Upper lobe of right lung (tissue), 1 donor: ENCODE measurements at regions not wholly inside any gene's neighbourhood (a gene's known extent, or its start where the extent isn't known, plus 50 kb on each side); places are given as distances from the start of the nearest gene placed in this dataset.
A peak's percentile ranks its signal among the peaks of the same experiment; 100 is the strongest.

Experiments used
- ATAC-seq: fragments of 200-7000 bp; cut with Tn5 transposase; one replicate; pipeline ENCODE4 v1.9.1; 2020; ENCODE audit warnings: mild to moderate bottlenecking, moderate library complexity
- DNase-seq: peaks from one replicate; pipeline ENCODE4 v3.0.0-alpha.2; 2020
- H3K27ac ChIP-seq: fragments of 200-600 bp; one replicate; pipeline ENCODE4 v1.8.0; 2022
- H3K27me3 ChIP-seq: fragments of 200-600 bp; one replicate; pipeline ENCODE4 v1.8.0; 2022; ENCODE audit warnings: mild to moderate bottlenecking
- H3K36me3 ChIP-seq: fragments of 200-600 bp; one replicate; pipeline ENCODE4 v1.8.0; 2022
- H3K4me1 ChIP-seq: fragments of 200-600 bp; one replicate; pipeline ENCODE4 v1.8.0; 2022
- H3K4me3 ChIP-seq: fragments of 200-600 bp; one replicate; pipeline ENCODE4 v1.8.0; 2022; ENCODE audit warnings: mild to moderate bottlenecking
- H3K9me3 ChIP-seq: fragments of 200-600 bp; one replicate; pipeline ENCODE4 v1.8.0; 2022
- CTCF ChIP-seq: fragments of 200-600 bp; IDR thresholded peaks from one replicate; pipeline ENCODE4 v1.8.0; 2022; ENCODE audit warnings: antibody characterized with exemption
- intact Hi-C: fragments of 100-400 bp; cut with DNase I; formaldehyde crosslinking; loops from one replicate; pipeline ENCODE4 v1.11.0; 2022
- donor health status: DM: no; HTN: yes; CAD: no; lungs with severe emphysema.

- H3K4me1 ChIP-seq: peaks cover 4% of the 10 kb centered on the region
- no peak overlapping the region for H3K27ac ChIP-seq
- no peak for TF ChIP-seq CTCF
- H3K27me3 ChIP-seq: no peaks in the 10 kb centered on the region
- no peak overlapping the region for H3K4me3 ChIP-seq
- intact Hi-C loops: no loop called here
- H3K9me3 ChIP-seq: no peaks in the 10 kb centered on the region
- DNase-seq (no peak), ATAC-seq (no peak)
- no peaks in the 10 kb centered on the region for H3K36me3 ChIP-seq
Observed at GRCh38 chr2:55106148-55106547, 55.9 kb upstream of the RTN4 start.

- Histone ChIP-seq H3K27me3 (no peaks in the 10 kb centered on the region), H3K4me3 (no peak overlapping the region), H3K27ac (no peak overlapping the region), H3K4me1 (peaks cover 11% of the 10 kb centered on the region), H3K36me3 (no peaks in the 10 kb centered on the region), H3K9me3 (no peaks in the 10 kb centered on the region)
- ATAC-seq (no peak), DNase-seq (no peak)
- no peak for TF ChIP-seq CTCF
- intact Hi-C loops: no loop called here
Observed at GRCh38 chr2:55105456-55105855, 55.2 kb upstream of the RTN4 start.

- intact Hi-C loops: no loop called here
- Histone ChIP-seq H3K27me3 (no peaks in the 10 kb centered on the region), H3K27ac (no peak overlapping the region), H3K4me3 (no peak overlapping the region), H3K4me1 (peaks cover 26% of the 10 kb centered on the region), H3K9me3 (no peaks in the 10 kb centered on the region), H3K36me3 (no peaks in the 10 kb centered on the region)
- ATAC-seq: no peak
- no peak for TF ChIP-seq CTCF
- no peak for DNase-seq
Observed at GRCh38 chr2:55103046-55103445, 52.8 kb upstream of the RTN4 start.

- H3K9me3 ChIP-seq: no peaks in the 10 kb centered on the region
- DNase-seq: no peak
- H3K4me3 ChIP-seq: no peak overlapping the region
- intact Hi-C loops: no loop called here
- peak overlapping the region; percentile 28 for H3K27ac ChIP-seq
- TF ChIP-seq CTCF: no peak
- H3K4me1 ChIP-seq: peaks cover 34% of the 10 kb centered on the region
- no peak for ATAC-seq
- H3K36me3 ChIP-seq: no peaks in the 10 kb centered on the region
- H3K27me3 ChIP-seq: no peaks in the 10 kb centered on the region
Observed at GRCh38 chr2:55102056-55102812, 52.0 kb upstream of the RTN4 start.

- Histone ChIP-seq H3K4me1 (peaks cover 42% of the 10 kb centered on the region), H3K9me3 (no peaks in the 10 kb centered on the region), H3K27ac (no peak overlapping the region), H3K4me3 (no peak overlapping the region), H3K27me3 (no peaks in the 10 kb centered on the region), H3K36me3 (no peaks in the 10 kb centered on the region)
- no peak for ATAC-seq
- no peak for DNase-seq
- intact Hi-C loops: no loop called here
- no peak for TF ChIP-seq CTCF
Observed at GRCh38 chr2:55101466-55101865, 51.2 kb upstream of the RTN4 start.
